ENCODE measurements at regions not wholly inside any gene's neighbourhood (a gene's known extent, or its start where the extent isn't known, plus 50 kb on each side); places are given as distances from the start of the nearest gene placed in this dataset.

GRCh38 chr1:104874044-104874443 is 1124.3 kb downstream of the AMY1C start:
- POLR2A ChIA-PET = no interaction called here
- H4K20me1 ChIP-seq (replicated peaks; ENCODE audit: control insufficient read depth, extremely low read depth, insufficient read depth, low read length) = no peaks in the 10 kb centered on the region
- FAIRE-seq = no peak
- H3K36me3 ChIP-seq (ENCODE audit: control insufficient read depth in 2 of 2, extremely low read depth in 1 of 2, insufficient read depth in 2 of 2, low read length in 2 of 2) = no peaks in the 10 kb centered on the region
- no peak overlapping the region for H3K4me3 ChIP-seq (replicated peaks in 1 of 3; ENCODE audit: insufficient read depth in 1 of 3, low read depth in 1 of 3, low read length in 3 of 3)
- CTCF ChIA-PET = no interaction called here
- H3K27me3 ChIP-seq (ENCODE audit: control insufficient read depth in 2 of 2, insufficient read depth in 2 of 2, low read length in 2 of 2) = no peaks in the 10 kb centered on the region
- DNase-seq (ENCODE audit: low read depth, low spot score) = no peak
- no TSS peak for BruUV-seq (replicated peaks)
- H3K9me3 ChIP-seq (replicated peaks; ENCODE audit: control insufficient read depth, insufficient read depth, low read length) = no peaks in the 10 kb centered on the region
- no peaks in the 10 kb centered on the region for H3K9me1 ChIP-seq (replicated peaks; ENCODE audit: control insufficient read depth, extremely low read depth, insufficient read depth, low read length)
- H3K4me2 ChIP-seq (ENCODE audit: insufficient read depth, low read length) = no peak overlapping the region
- no peak overlapping the region for H3K27ac ChIP-seq (ENCODE audit: insufficient read depth, low read depth, low read length)
- no peak for TF ChIP-seq CTCF (IDR thresholded peaks at IDR 0.05; ENCODE audit: extremely low read depth in 1 of 2, insufficient read depth in 1 of 2, low read depth in 1 of 2, low read length in 2 of 2)
- no peak for TF ChIP-seq MYC (IDR thresholded peaks at IDR 0.05; ENCODE audit: low read depth, low read length)
- TF ChIP-seq FOS (IDR thresholded peaks at IDR 0.05; ENCODE audit: borderline replicate concordance, insufficient read depth, low read length) = no peak
- no peak for TF ChIP-seq GATA2 (IDR thresholded peaks at IDR 0.05; ENCODE audit: insufficient read depth, insufficient read length, low read depth, low read length)
- no peak for TF ChIP-seq POLR2AphosphoS5 (IDR thresholded peaks at IDR 0.05; ENCODE audit: insufficient read depth, low read depth, low read length)
- no peak for TF ChIP-seq MAX (IDR thresholded peaks at IDR 0.05; ENCODE audit: insufficient read depth, insufficient read length)
- TF ChIP-seq POLR2A (IDR thresholded peaks at IDR 0.05; ENCODE audit: low read depth, low read length) = no peak
- no peak for TF ChIP-seq EZH2 (IDR thresholded peaks at IDR 0.05; ENCODE audit: borderline replicate concordance, low read depth, low read length, severe bottlenecking)
- TF ChIP-seq JUN (IDR thresholded peaks at IDR 0.05; ENCODE audit: borderline replicate concordance, insufficient read depth, insufficient read length, low read depth) = no peak
- dilution Hi-C loops (cut with MboI; ENCODE audit: extremely low pct_ligation_motif_present, low sequenced_read_pairs) (no loop called here), intact Hi-C loops (cut with micrococcal nuclease) (no loop called here)
- no peaks in the 10 kb centered on the region for H3K4me1 ChIP-seq (ENCODE audit: control insufficient read depth, extremely low read depth, insufficient read depth, low read length)
- no peaks in the 10 kb centered on the region for H3K79me2 ChIP-seq (ENCODE audit: control insufficient read depth, insufficient read depth, low read length)
- no peak overlapping the region for H3K9ac ChIP-seq (replicated peaks; ENCODE audit: extremely low read depth, insufficient read depth, low read length)
- no peak overlapping the region for H2AFZ ChIP-seq (ENCODE audit: low read depth, low read length)

Data from endothelial cell of umbilical vein (primary cell).